HEK293T (cell line): ENCODE measurements at regions not wholly inside any gene's neighbourhood (a gene's known extent, or its start where the extent isn't known, plus 50 kb on each side); places are given as distances from the start of the nearest gene placed in this dataset.

Experiments
- CTCF ChIA-PET: fragments of 350-600 bp; formaldehyde crosslinking; extraction: SDS; loops from one replicate; lab custom pipeline; 2021; ENCODE audit warnings: antibody characterized with exemption, inconsistent platforms; lab: Yijun Ruan, JAX
- POLR2A ChIA-PET: fragments of 350-600 bp; formaldehyde crosslinking; extraction: SDS; loops from one replicate; lab custom pipeline; 2020; ENCODE audit warnings: antibody characterized with exemption, inconsistent platforms; lab: Yijun Ruan, JAX
- DNase-seq: peaks from one replicate; pipeline ENCODE4 v3.0.0; 2012; ENCODE audit warnings: mixed read lengths; ENCODE audit errors: extremely low spot score
- ARNT ChIP-seq: fragments of 450-650 bp; IDR thresholded peaks from 2 replicates; pipeline ENCODE4 v1.6.1; 2017; ENCODE audit warnings: mild to moderate bottlenecking
- BHLHE40 ChIP-seq: fragments of 450-650 bp; IDR thresholded peaks from 2 replicates; pipeline ENCODE4 v1.6.1; 2016; ENCODE audit warnings: mild to moderate bottlenecking, moderate library complexity, borderline replicate concordance
- CTBP1 ChIP-seq: fragments of 450-650 bp; IDR thresholded peaks from 2 replicates; pipeline ENCODE4 v1.6.1; 2016; ENCODE audit warnings: borderline replicate concordance
- ELF4 ChIP-seq: fragments of 450-650 bp; IDR thresholded peaks from 2 replicates; pipeline ENCODE4 v1.6.1; 2017; ENCODE audit warnings: antibody characterized with exemption
- FOXA1 ChIP-seq: fragments of 450-650 bp; IDR thresholded peaks from 2 replicates; pipeline ENCODE4 v1.6.1; 2016; ENCODE audit warnings: mild to moderate bottlenecking
- FOXK2 ChIP-seq: fragments of 450-650 bp; IDR thresholded peaks from 2 replicates; pipeline ENCODE4 v1.6.1; 2016; ENCODE audit warnings: mild to moderate bottlenecking
- FOXM1 ChIP-seq: fragments of 450-650 bp; IDR thresholded peaks from 2 replicates; pipeline ENCODE4 v1.6.1; 2017; ENCODE audit warnings: mild to moderate bottlenecking, borderline replicate concordance
- HDGF ChIP-seq: fragments of 450-650 bp; IDR thresholded peaks from 2 replicates; pipeline ENCODE4 v1.6.1; 2017; ENCODE audit warnings: antibody characterized with exemption, borderline replicate concordance
- L3MBTL2 ChIP-seq: fragments of 450-650 bp; conservative IDR thresholded peaks from 2 replicates; pipeline ENCODE4 v1.6.1; 2016; ENCODE audit warnings: mild to moderate bottlenecking
- LEF1 ChIP-seq: fragments of 450-650 bp; IDR thresholded peaks from 2 replicates; pipeline ENCODE4 v1.6.1; 2017; ENCODE audit warnings: mild to moderate bottlenecking, borderline replicate concordance
- NFRKB ChIP-seq: fragments of 450-650 bp; IDR thresholded peaks from 2 replicates; pipeline ENCODE4 v1.6.1; 2016; ENCODE audit warnings: mild to moderate bottlenecking, moderate library complexity
- PKNOX1 ChIP-seq: fragments of 450-650 bp; IDR thresholded peaks from 2 replicates; pipeline ENCODE4 v1.6.1; 2016
- SP1 ChIP-seq: fragments of 450-650 bp; IDR thresholded peaks from 2 replicates; pipeline ENCODE4 v1.6.1; 2017
- SUZ12 ChIP-seq: fragments of 450-650 bp; IDR thresholded peaks from 2 replicates; pipeline ENCODE4 v1.6.1; 2016; ENCODE audit warnings: mild to moderate bottlenecking
- TARDBP ChIP-seq: fragments of 450-650 bp; IDR thresholded peaks from 2 replicates; pipeline ENCODE4 v1.6.1; 2016
- ZNF384 ChIP-seq: fragments of 450-650 bp; IDR thresholded peaks from 2 replicates; pipeline ENCODE4 v1.6.1; 2016

- ChIA-PET CTCF (no interaction called here), POLR2A (no interaction called here)
- no peak for TF ChIP-seq NFRKB
- no peak for TF ChIP-seq L3MBTL2
- no peak for TF ChIP-seq TARDBP
- TF ChIP-seq FOXM1 = no peak
- no peak for TF ChIP-seq SP1
- no peak for TF ChIP-seq ELF4
- TF ChIP-seq SUZ12 = no peak
- TF ChIP-seq FOXA1 = no peak
- TF ChIP-seq BHLHE40 = no peak
- no peak for TF ChIP-seq LEF1
- TF ChIP-seq HDGF = no peak
- TF ChIP-seq ZNF384 = no peak
- TF ChIP-seq FOXK2 = no peak
- no peak for TF ChIP-seq PKNOX1
- TF ChIP-seq CTBP1 = no peak
- no peak for TF ChIP-seq ARNT
- no peak for DNase-seq
Measured at GRCh38 chr5:123835421-123835820, 323.4 kb downstream of the CSNK1G3 start.

GRCh38 chr5:123830575-123830974 lies 318.6 kb downstream of the CSNK1G3 start:
- ChIA-PET POLR2A (no interaction called here), CTCF (interaction anchor here (0.6 kb wide), 1 partner anchor 367 kb away, joined by 4 read pairs; no protein-coding TSS in a partner anchor)
- no peak for TF ChIP-seq ARNT
- TF ChIP-seq FOXK2 = no peak
- TF ChIP-seq PKNOX1 = no peak
- no peak for TF ChIP-seq SUZ12
- TF ChIP-seq CTBP1 = no peak
- DNase-seq = no peak

- POLR2A ChIA-PET = no interaction called here
- no peak for DNase-seq
- no peak for TF ChIP-seq ARNT
- TF ChIP-seq FOXA1 = no peak
- no peak for TF ChIP-seq NFRKB
- CTCF ChIA-PET = no interaction called here
Measured at GRCh38 chr5:123827811-123828210, 315.8 kb downstream of the CSNK1G3 start.

- CTCF ChIA-PET = interaction anchor here (0.6 kb wide), 1 partner anchor 9 kb away, joined by 3 read pairs; no protein-coding TSS in a partner anchor
- TF ChIP-seq TARDBP = no peak
- no peak for TF ChIP-seq FOXA1
- TF ChIP-seq BHLHE40 = no peak
- POLR2A ChIA-PET = no interaction called here
- no peak for DNase-seq
Measured at GRCh38 chr5:123819833-123820232, 307.9 kb downstream of the CSNK1G3 start.

- ChIA-PET CTCF (interaction anchor here (0.6 kb wide), 1 partner anchor 8 kb away, joined by 3 read pairs; no protein-coding TSS in a partner anchor), POLR2A (no interaction called here)
- TF ChIP-seq PKNOX1 = no peak
- no peak for TF ChIP-seq LEF1
- TF ChIP-seq HDGF = no peak
- DNase-seq = no peak
Measured at GRCh38 chr5:123819386-123819785, 307.4 kb downstream of the CSNK1G3 start.

- ChIA-PET POLR2A (no interaction called here), CTCF (no interaction called here)
- no peak for TF ChIP-seq NFRKB
- no peak for DNase-seq
Measured at GRCh38 chr5:123817267-123817666, 305.3 kb downstream of the CSNK1G3 start.

GRCh38 chr5:123814801-123815470 lies 303.0 kb downstream of the CSNK1G3 start:
- ChIA-PET CTCF (no interaction called here), POLR2A (interaction anchor here (0.9 to 1.0 kb wide), 2 partner anchors 59 to 113 kb away, joined by 3 read pairs; no protein-coding TSS in a partner anchor)
- no peak for DNase-seq
- TF ChIP-seq HDGF = no peak
- no peak for TF ChIP-seq FOXA1
- TF ChIP-seq FOXM1 = no peak
- TF ChIP-seq CTBP1 = no peak
- no peak for TF ChIP-seq TARDBP
- TF ChIP-seq SP1 = no peak
- TF ChIP-seq ZNF384 = no peak
- no peak for TF ChIP-seq L3MBTL2
